HCT116 (cell line): ENCODE measurements at regions not wholly inside any gene's neighbourhood (a gene's known extent, or its start where the extent isn't known, plus 50 kb on each side); places are given as distances from the start of the nearest gene placed in this dataset.

ENCODE experiments used
- ATAC-seq: fragments of 200-7000 bp; cut with Tn5 transposase; 2 replicates; pipeline ENCODE4 v1.9.1; 2020; ENCODE audit warnings: mild to moderate bottlenecking, moderate library complexity
- BruUV-seq: library from RNA; stranded (reverse); fragments of 400-500 nt; replicated peaks from 2 replicates; lab custom pipeline; 2021; lab: Mats Ljungman, UMichigan
- CTCF ChIA-PET: fragments of 300-600 bp; sonication (Branson Sonifier 250); formaldehyde crosslinking; loops from one replicate; lab custom pipeline; 2021; ENCODE audit warnings: antibody characterized with exemption; lab: Charles Lee
- POLR2A ChIA-PET: fragments of 300-600, 350-600 bp; sonication (Branson Sonifier 250); formaldehyde crosslinking; loops from one replicate; lab custom pipeline; 2021; ENCODE audit warnings: antibody characterized with exemption; lab: Charles Lee
- RAD21 ChIA-PET, 2 experiments: fragments of 300-600 bp; sonication (Branson Sonifier 250); formaldehyde crosslinking; loops; one replicate each; lab custom pipeline; 2023; ENCODE audit warnings: low total read pairs in 2 of 2; ENCODE audit not compliant: uncharacterized antibody in 2 of 2, unreplicated experiment in 2 of 2, low non-redundant PET in 1 of 2; lab: Charles Lee
- DNase-seq: peaks from one replicate; pipeline ENCODE4 v3.0.0-alpha.2; 2010; ENCODE audit warnings: low read depth, low spot score
- H2AFZ ChIP-seq: fragments of 200-600 bp; shearing (Covaris generic), sonication (generic); 2 replicates; pipeline ENCODE4 v1.6.1; 2017; ENCODE audit warnings: low read depth, mixed run types, mixed read lengths, antibody characterized with exemption, low read length; ENCODE audit not compliant: poor library complexity, severe bottlenecking
- H3K27ac ChIP-seq: 2 replicates; pipeline ENCODE4 v1.5.1; 2012; ENCODE audit warnings: low read depth, low read length
- H3K27me3 ChIP-seq: fragments of 200-600 bp; sonication (generic); 2 replicates; pipeline ENCODE4 v1.6.1; 2016; ENCODE audit warnings: mixed run types, low read length, mixed read lengths; ENCODE audit not compliant: insufficient read depth
- H3K36me3 ChIP-seq, 2 experiments: fragments of 200-500 bp in 1 of 2; fragments of 200-600 bp in 1 of 2; sonication (Bioruptor generic) in 1 of 2; sonication (generic) in 1 of 2; 2 replicates each; pipeline versions ENCODE4 v1.5.1 to v1.6.1; 2014 to 2016; ENCODE audit warnings: low read length in 2 of 2, inconsistent platforms in 1 of 2, mixed read lengths in 1 of 2, mixed run types in 1 of 2; ENCODE audit not compliant: insufficient read depth in 2 of 2, control insufficient read depth in 1 of 2
- H3K4me1 ChIP-seq, 2 experiments: fragments of 200-600 bp in 1 of 2; sonication (generic) in 1 of 2; 2 replicates each; pipeline versions ENCODE4 v1.5.1 to v1.6.1; 2012 to 2017; ENCODE audit warnings: low read length in 2 of 2, inconsistent platforms in 1 of 2, mild to moderate bottlenecking in 1 of 2, mixed read lengths in 1 of 2, mixed run types in 1 of 2, moderate library complexity in 1 of 2; ENCODE audit not compliant: insufficient read depth in 2 of 2, control insufficient read depth in 1 of 2
- H3K4me2 ChIP-seq: fragments of 200-600 bp; sonication (generic); 2 replicates; pipeline ENCODE4 v1.6.1; 2017; ENCODE audit warnings: mixed run types, low read length, mixed read lengths
- H3K4me3 ChIP-seq, 2 experiments: fragments of 200-600 bp in 1 of 2; sonication (generic) in 1 of 2; replicated peaks in 1 of 2; 2 replicates each; pipeline ENCODE4 v1.5.1; 2011 to 2016; ENCODE audit warnings: low read length in 2 of 2, control low read depth in 1 of 2, low read depth in 1 of 2, mild to moderate bottlenecking in 1 of 2, mixed read lengths in 1 of 2, mixed run types in 1 of 2
- H3K79me2 ChIP-seq: fragments of 200-600 bp; sonication (generic); 2 replicates; pipeline ENCODE4 v1.6.1; 2017; ENCODE audit warnings: mild to moderate bottlenecking, mixed run types, low read length, moderate library complexity, mixed read lengths; ENCODE audit not compliant: insufficient read depth
- H3K9ac ChIP-seq: fragments of 200-600 bp; sonication (generic); 2 replicates; pipeline ENCODE4 v1.6.1; 2016; ENCODE audit warnings: low read length, mixed read lengths
- H3K9me2 ChIP-seq: fragments of 200-600 bp; sonication (generic), shearing (Covaris generic); 2 replicates; pipeline ENCODE4 v1.6.1; 2017; ENCODE audit warnings: mixed run types, mild to moderate bottlenecking, moderate library complexity; ENCODE audit not compliant: insufficient read depth
- H3K9me3 ChIP-seq, 2 experiments: fragments of 200-500 bp in 1 of 2; fragments of 200-600 bp in 1 of 2; sonication (Bioruptor generic) in 1 of 2; sonication (generic) in 1 of 2; 2 replicates each; pipeline ENCODE4 v1.6.1; 2014 to 2017; ENCODE audit warnings: low read length in 2 of 2, mixed read lengths in 2 of 2, inconsistent platforms in 1 of 2, low read depth in 1 of 2, mild to moderate bottlenecking in 1 of 2, mixed run types in 1 of 2, moderate library complexity in 1 of 2; ENCODE audit not compliant: control insufficient read depth in 1 of 2, insufficient read depth in 1 of 2
- H4K20me1 ChIP-seq: fragments of 200-600 bp; sonication (generic), shearing (Covaris generic); 2 replicates; pipeline ENCODE4 v1.6.1; 2017; ENCODE audit warnings: mixed run types, mild to moderate bottlenecking, moderate library complexity; ENCODE audit not compliant: insufficient read depth
- EGR1 ChIP-seq: IDR thresholded peaks from 2 replicates; pipeline ENCODE4 v1.6.1; 2012; ENCODE audit warnings: low read depth
- FOSL1 ChIP-seq: IDR thresholded peaks from 2 replicates; pipeline ENCODE4 v1.6.1; 2012; ENCODE audit warnings: low read depth
- MAX ChIP-seq: IDR thresholded peaks from 2 replicates; pipeline ENCODE4 v1.6.1; 2012
- RAD21 ChIP-seq: IDR thresholded peaks from 2 replicates; pipeline ENCODE4 v1.6.1; 2012; ENCODE audit warnings: low read depth, mild to moderate bottlenecking
- intact Hi-C: fragments of 100-400 bp; cut with micrococcal nuclease; formaldehyde crosslinking; loops from 2 replicates; pipeline ENCODE4 v1.10.0; 2022
- TF ChIP-seq, protein P1 (sequence below): IDR thresholded peaks from 2 replicates; pipeline ENCODE4 v1.6.1; 2011; ENCODE audit warnings: mild to moderate bottlenecking, low read length, moderate library complexity; ENCODE audit not compliant: insufficient replicate concordance; ENCODE audit errors: extremely low read depth

- DNase-seq (no peak), ATAC-seq (no peak)
- intact Hi-C loops: no loop called here
- no TSS peak for BruUV-seq
- Histone ChIP-seq H4K20me1 (no peaks in the 10 kb centered on the region), H3K4me1 (no peaks in the 10 kb centered on the region; a peak in 1 of 4 replicates), H3K4me2 (no peak overlapping the region), H3K4me3 (no peak overlapping the region), H3K27ac (no peak overlapping the region), H3K27me3 (no peaks in the 10 kb centered on the region), H3K9me2 (no peaks in the 10 kb centered on the region), H3K9me3 (no peaks in the 10 kb centered on the region), H3K79me2 (no peaks in the 10 kb centered on the region), H2AFZ (no peak overlapping the region), H3K36me3 (no peaks in the 10 kb centered on the region), H3K9ac (no peak overlapping the region)
- TF ChIP-seq EGR1 (no peak), FOSL1 (no peak), MAX (no peak), RAD21 (peak; percentile 36; the same call in 1 of the 2 replicates)
- TF ChIP-seq, protein P1, sequence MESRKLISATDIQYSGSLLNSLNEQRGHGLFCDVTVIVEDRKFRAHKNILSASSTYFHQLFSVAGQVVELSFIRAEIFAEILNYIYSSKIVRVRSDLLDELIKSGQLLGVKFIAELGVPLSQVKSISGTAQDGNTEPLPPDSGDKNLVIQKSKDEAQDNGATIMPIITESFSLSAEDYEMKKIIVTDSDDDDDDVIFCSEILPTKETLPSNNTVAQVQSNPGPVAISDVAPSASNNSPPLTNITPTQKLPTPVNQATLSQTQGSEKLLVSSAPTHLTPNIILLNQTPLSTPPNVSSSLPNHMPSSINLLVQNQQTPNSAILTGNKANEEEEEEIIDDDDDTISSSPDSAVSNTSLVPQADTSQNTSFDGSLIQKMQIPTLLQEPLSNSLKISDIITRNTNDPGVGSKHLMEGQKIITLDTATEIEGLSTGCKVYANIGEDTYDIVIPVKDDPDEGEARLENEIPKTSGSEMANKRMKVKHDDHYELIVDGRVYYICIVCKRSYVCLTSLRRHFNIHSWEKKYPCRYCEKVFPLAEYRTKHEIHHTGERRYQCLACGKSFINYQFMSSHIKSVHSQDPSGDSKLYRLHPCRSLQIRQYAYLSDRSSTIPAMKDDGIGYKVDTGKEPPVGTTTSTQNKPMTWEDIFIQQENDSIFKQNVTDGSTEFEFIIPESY: no peak
- ChIA-PET CTCF (interaction anchor here (0.8 to 2.2 kb wide), 3 partner anchors 32 to 443 kb away, joined by 3 to 8 read pairs (median 4); no protein-coding TSS in a partner anchor), POLR2A (interaction anchor here (0.8 to 1.0 kb wide), 2 partner anchors 11 to 122 kb away, joined by 3 read pairs; no protein-coding TSS in a partner anchor), RAD21 (interaction anchor here in 1 of 2 experiments (0.6 kb wide), 1 partner anchor 58 kb away, joined by 4 read pairs; no protein-coding TSS in a partner anchor)
Measured at GRCh38 chr17:68785565-68786486, 169.4 kb downstream of the ABCA8 start.
